ENCODE measurements at regions not wholly inside any gene's neighbourhood (a gene's known extent, or its start where the extent isn't known, plus 50 kb on each side); places are given as distances from the start of the nearest gene placed in this dataset.

DNA sequence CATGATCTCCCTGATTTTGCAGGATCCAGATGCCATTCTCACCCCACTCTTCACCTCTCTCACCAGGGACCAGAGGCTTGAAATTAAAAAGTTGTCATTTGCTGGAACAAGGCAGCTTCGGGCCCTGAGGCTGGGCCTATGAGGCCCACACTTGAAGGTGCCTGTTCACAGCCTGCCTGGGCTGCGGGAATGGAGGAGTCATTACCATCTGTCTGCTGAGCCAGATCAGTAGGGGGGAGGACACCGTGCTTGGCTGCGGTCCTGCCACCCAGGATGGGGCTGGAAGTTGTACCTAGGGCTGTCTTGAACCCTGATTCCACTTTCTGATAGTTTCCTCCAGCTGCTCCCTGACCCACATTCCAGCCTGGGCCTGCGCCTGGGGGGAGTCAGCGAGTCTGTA, 208.3 kb upstream of the N4BP1 start:
- H3K9me3 ChIP-seq (ENCODE audit: control insufficient read depth, low read length, poor library complexity, severe bottlenecking), result no peaks in the 10 kb centered on the region
- H3K36me3 Mint-ChIP-seq (ENCODE audit: low read depth), result no peaks in the 10 kb centered on the region
- H3K27me3 Mint-ChIP-seq, result peaks cover 5% of the 10 kb centered on the region
- DNase-seq (no peak), ATAC-seq (no peak)
- no peak overlapping the region for H3K27ac Mint-ChIP-seq
- no peak overlapping the region for H3K4me3 Mint-ChIP-seq
- no peaks in the 10 kb centered on the region for H3K4me1 Mint-ChIP-seq

DNA sequence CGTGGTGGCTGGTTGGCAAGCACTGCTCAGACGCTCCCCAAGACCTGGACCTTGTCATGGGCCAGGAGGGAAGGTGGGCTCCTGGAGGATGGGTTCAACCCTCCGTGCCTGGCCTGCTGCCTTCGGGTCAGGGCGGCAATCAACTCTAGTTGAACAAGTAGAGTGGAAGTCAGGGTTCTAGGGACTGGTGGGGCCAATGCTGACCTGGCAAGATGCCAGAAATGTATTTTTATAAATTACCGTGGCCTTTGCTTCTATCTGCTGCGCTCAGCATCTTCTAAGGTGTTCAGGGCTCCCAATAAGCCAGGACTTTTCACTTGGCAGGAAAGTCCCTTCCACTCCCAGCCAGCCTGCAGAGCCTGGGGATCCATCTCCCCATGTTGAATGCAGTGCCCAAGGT, 207.1 kb upstream of the N4BP1 start:
- no peaks in the 10 kb centered on the region for H3K9me3 ChIP-seq (ENCODE audit: control insufficient read depth, low read length, poor library complexity, severe bottlenecking)
- Mint-ChIP-seq H3K27ac (no peak overlapping the region), H3K27me3 (peaks cover 15% of the 10 kb centered on the region), H3K4me3 (no peak overlapping the region), H3K4me1 (no peaks in the 10 kb centered on the region), H3K36me3 (ENCODE audit: low read depth) (no peaks in the 10 kb centered on the region)
- ATAC-seq (no peak), DNase-seq (no peak)

DNA sequence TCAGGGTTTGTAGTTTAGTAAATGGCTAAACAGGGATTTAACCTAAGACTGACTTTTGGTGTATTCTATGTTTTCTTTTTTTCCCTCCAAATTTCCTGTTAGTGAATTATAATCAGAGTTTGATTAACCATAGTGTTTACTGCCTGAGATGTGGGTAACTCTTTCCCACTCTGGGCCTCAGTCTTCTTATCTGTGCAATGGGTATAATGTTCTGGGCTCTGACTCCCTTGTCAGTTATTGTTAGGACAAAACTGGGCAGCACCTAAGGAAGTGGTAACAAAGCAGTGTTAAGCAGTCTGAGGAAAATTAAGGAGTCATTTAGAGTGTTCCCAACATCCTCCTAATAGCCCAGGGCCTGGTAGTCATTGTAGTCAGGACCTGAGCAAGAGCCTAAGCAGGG, 206.4 kb upstream of the N4BP1 start:
- no peak overlapping the region for H3K27ac Mint-ChIP-seq
- H3K36me3 Mint-ChIP-seq (ENCODE audit: low read depth), result peaks cover under 1% of the 10 kb centered on the region

DNA sequence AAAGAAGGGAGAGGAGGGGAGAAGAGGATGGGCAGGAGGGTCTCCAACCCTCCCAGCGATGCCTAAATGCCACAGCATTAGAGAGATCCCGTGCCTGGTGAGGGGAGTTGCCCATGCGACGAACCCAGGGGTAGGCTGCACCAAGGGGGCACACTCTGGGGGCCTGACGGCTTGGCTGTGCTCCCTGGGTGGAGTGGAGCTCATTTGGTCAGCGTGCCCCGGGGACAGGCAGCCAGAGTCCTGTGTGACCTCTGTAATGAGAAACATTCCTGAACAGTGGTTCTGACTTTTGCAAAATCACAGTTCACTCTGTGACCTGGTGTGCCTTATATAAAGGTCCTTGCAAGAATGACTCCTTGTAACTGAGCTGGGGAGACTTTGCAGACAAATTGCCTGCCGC, 205.0 kb upstream of the N4BP1 start:
- H3K4me3 Mint-ChIP-seq, result no peak overlapping the region
- H3K4me1 Mint-ChIP-seq, result no peaks in the 10 kb centered on the region
- H3K27ac Mint-ChIP-seq, result no peak overlapping the region
- H3K9me3 ChIP-seq (ENCODE audit: control insufficient read depth, low read length, poor library complexity, severe bottlenecking), result no peaks in the 10 kb centered on the region
- H3K36me3 Mint-ChIP-seq (ENCODE audit: low read depth), result peaks cover 2% of the 10 kb centered on the region
- DNase-seq (no peak), ATAC-seq (no peak)
- H3K27me3 Mint-ChIP-seq, result peaks cover 27% of the 10 kb centered on the region

More for the DNA sequence above, 206.4 kb upstream of the N4BP1 start:
- H3K27me3 Mint-ChIP-seq, result peaks cover 22% of the 10 kb centered on the region
- no peaks in the 10 kb centered on the region for H3K9me3 ChIP-seq (ENCODE audit: control insufficient read depth, low read length, poor library complexity, severe bottlenecking)
- no peaks in the 10 kb centered on the region for H3K4me1 Mint-ChIP-seq
- H3K4me3 Mint-ChIP-seq, result no peak overlapping the region
- ATAC-seq, result no peak
- DNase-seq, result no peak

DNA sequence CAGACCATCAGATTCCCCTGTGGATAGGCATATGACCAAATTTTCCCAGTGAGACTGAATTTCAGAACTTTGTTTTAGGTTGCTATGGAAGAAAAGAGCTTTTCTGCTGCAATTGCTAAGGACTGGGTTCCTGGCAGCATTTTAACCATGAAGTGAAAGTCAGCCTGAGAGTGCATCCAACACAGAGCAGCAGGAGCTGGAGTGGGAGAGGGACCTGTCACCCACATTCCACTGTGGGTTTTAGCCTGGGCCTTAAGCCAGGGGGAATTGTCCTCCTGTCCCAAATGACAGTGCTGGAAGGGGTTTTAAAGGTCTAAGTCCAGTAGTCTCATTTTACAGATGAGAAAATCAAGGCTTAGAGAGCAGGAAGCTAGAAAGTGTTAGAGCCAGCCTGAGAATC, 203.5 kb upstream of the N4BP1 start:
- no peaks in the 10 kb centered on the region for H3K9me3 ChIP-seq (ENCODE audit: control insufficient read depth, low read length, poor library complexity, severe bottlenecking)
- DNase-seq (no peak), ATAC-seq (no peak)
- Mint-ChIP-seq H3K4me3 (no peak overlapping the region), H3K4me1 (no peaks in the 10 kb centered on the region), H3K27me3 (peaks cover 30% of the 10 kb centered on the region), H3K36me3 (ENCODE audit: low read depth) (peaks cover 2% of the 10 kb centered on the region), H3K27ac (no peak overlapping the region)

GRCh38 chr16:48812856-48813255, 202.9 kb upstream of the N4BP1 start:
- H3K36me3 Mint-ChIP-seq (ENCODE audit: low read depth), result peaks cover 2% of the 10 kb centered on the region
- peaks cover 30% of the 10 kb centered on the region for H3K27me3 Mint-ChIP-seq
- H3K9me3 ChIP-seq (ENCODE audit: control insufficient read depth, low read length, poor library complexity, severe bottlenecking), result no peaks in the 10 kb centered on the region
- ATAC-seq (no peak), DNase-seq (no peak)
- no peak overlapping the region for H3K4me3 Mint-ChIP-seq
- no peak overlapping the region for H3K27ac Mint-ChIP-seq
- no peaks in the 10 kb centered on the region for H3K4me1 Mint-ChIP-seq

GRCh38 chr16:48811478-48811877, 201.5 kb upstream of the N4BP1 start:
- DNase-seq, result no peak
- peaks cover 30% of the 10 kb centered on the region for H3K27me3 Mint-ChIP-seq
- H3K36me3 Mint-ChIP-seq (ENCODE audit: low read depth), result peaks cover 2% of the 10 kb centered on the region
- no peak overlapping the region for H3K27ac Mint-ChIP-seq
- H3K9me3 ChIP-seq (ENCODE audit: control insufficient read depth, low read length, poor library complexity, severe bottlenecking), result no peaks in the 10 kb centered on the region
- no peak for ATAC-seq
- H3K4me3 Mint-ChIP-seq, result no peak overlapping the region
- H3K4me1 Mint-ChIP-seq, result no peaks in the 10 kb centered on the region

GRCh38 chr16:48810803-48811453, 200.9 kb upstream of the N4BP1 start:
- no peaks in the 10 kb centered on the region for H3K9me3 ChIP-seq (ENCODE audit: control insufficient read depth, low read length, poor library complexity, severe bottlenecking)
- Mint-ChIP-seq H3K27ac (no peak overlapping the region), H3K36me3 (ENCODE audit: low read depth) (peaks cover 2% of the 10 kb centered on the region), H3K4me1 (no peaks in the 10 kb centered on the region), H3K27me3 (peaks cover 30% of the 10 kb centered on the region), H3K4me3 (no peak overlapping the region)
- DNase-seq, result no peak
- ATAC-seq, result no peak

GRCh38 chr16:48810436-48810802, 200.4 kb upstream of the N4BP1 start:
- no peak overlapping the region for H3K27ac Mint-ChIP-seq
- no peak for ATAC-seq
- no peak for DNase-seq
- peaks cover 2% of the 10 kb centered on the region for H3K36me3 Mint-ChIP-seq (ENCODE audit: low read depth)
- no peaks in the 10 kb centered on the region for H3K9me3 ChIP-seq (ENCODE audit: control insufficient read depth, low read length, poor library complexity, severe bottlenecking)
- H3K4me3 Mint-ChIP-seq, result no peak overlapping the region
- peaks cover 30% of the 10 kb centered on the region for H3K27me3 Mint-ChIP-seq
- no peaks in the 10 kb centered on the region for H3K4me1 Mint-ChIP-seq

- no peaks in the 10 kb centered on the region for H3K27me3 Mint-ChIP-seq
- H3K4me3 Mint-ChIP-seq, result no peak overlapping the region
- no peaks in the 10 kb centered on the region for H3K9me3 ChIP-seq (ENCODE audit: control insufficient read depth, low read length, poor library complexity, severe bottlenecking)
- no peaks in the 10 kb centered on the region for H3K36me3 Mint-ChIP-seq (ENCODE audit: low read depth)
- ATAC-seq (no peak), DNase-seq (no peak)
- H3K4me1 Mint-ChIP-seq, result no peaks in the 10 kb centered on the region
- no peak overlapping the region for H3K27ac Mint-ChIP-seq
Measured at GRCh38 chr16:48790151-48790550, 180.2 kb upstream of the N4BP1 start.

DNA sequence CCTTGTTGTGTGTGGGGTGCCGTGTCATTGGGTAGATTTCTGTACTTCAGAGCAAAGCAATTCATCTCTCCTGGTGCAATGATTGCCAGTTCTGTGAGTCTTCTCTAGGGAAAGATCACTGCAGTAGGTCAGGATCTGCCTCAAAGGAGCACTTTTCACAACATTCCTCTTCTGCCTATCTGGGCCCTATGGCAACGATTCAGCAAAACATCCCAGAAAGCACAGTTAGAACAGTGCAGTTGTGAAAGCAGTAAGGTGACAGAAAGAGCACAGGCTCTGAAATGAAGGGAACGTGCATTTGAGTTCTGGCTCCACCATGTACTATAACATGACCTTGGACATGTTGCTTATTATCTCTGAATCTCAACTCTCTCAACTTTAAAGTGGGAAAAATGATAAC, 178.5 kb upstream of the N4BP1 start:
- H3K27me3 Mint-ChIP-seq, result no peaks in the 10 kb centered on the region

GRCh38 chr16:48745541-48745940, 135.6 kb upstream of the N4BP1 start:
- ATAC-seq, result no peak

More for the DNA sequence above, 178.5 kb upstream of the N4BP1 start:
- no peaks in the 10 kb centered on the region for H3K9me3 ChIP-seq (ENCODE audit: control insufficient read depth, low read length, poor library complexity, severe bottlenecking)
- no peak for ATAC-seq
- Mint-ChIP-seq H3K4me1 (no peaks in the 10 kb centered on the region), H3K36me3 (ENCODE audit: low read depth) (no peaks in the 10 kb centered on the region), H3K27ac (no peak overlapping the region), H3K4me3 (no peak overlapping the region)
- DNase-seq, result no peak

DNA sequence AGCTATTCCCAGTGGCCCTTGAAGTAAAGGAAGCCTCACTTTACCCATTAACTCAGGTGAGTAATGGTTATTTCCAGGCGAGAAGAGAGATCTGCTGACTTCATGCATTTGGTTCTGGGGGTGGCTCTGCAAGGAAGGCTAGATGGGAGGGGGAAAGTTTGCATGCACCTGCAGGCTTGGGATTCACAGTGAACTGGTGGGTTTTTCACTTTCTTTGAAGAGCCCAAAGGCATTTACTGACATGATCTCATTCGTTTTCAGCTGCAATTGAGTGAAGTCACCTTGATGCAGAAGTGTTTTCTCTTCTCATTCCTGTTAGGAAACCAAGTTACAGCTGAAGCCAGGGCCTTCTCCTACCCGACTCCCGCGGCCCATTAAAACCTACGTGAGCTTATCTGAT, 131.0 kb upstream of the N4BP1 start:
- DNase-seq, result no peak
- Mint-ChIP-seq H3K4me3 (no peak overlapping the region), H3K27me3 (no peaks in the 10 kb centered on the region), H3K27ac (no peak overlapping the region), H3K4me1 (no peaks in the 10 kb centered on the region), H3K36me3 (ENCODE audit: low read depth) (no peaks in the 10 kb centered on the region)
- ATAC-seq, result no peak
- no peaks in the 10 kb centered on the region for H3K9me3 ChIP-seq (ENCODE audit: control insufficient read depth, low read length, poor library complexity, severe bottlenecking)

More at GRCh38 chr16:48745541-48745940, 135.6 kb upstream of the N4BP1 start:
- no peaks in the 10 kb centered on the region for H3K9me3 ChIP-seq (ENCODE audit: control insufficient read depth, low read length, poor library complexity, severe bottlenecking)
- no peaks in the 10 kb centered on the region for H3K27me3 Mint-ChIP-seq
- no peak overlapping the region for H3K27ac Mint-ChIP-seq
- H3K4me1 Mint-ChIP-seq, result no peaks in the 10 kb centered on the region
- H3K4me3 Mint-ChIP-seq, result no peak overlapping the region
- no peaks in the 10 kb centered on the region for H3K36me3 Mint-ChIP-seq (ENCODE audit: low read depth)
- DNase-seq, result no peak

GRCh38 chr16:48734220-48734619, 124.2 kb upstream of the N4BP1 start:
- ATAC-seq, result no peak
- no peak overlapping the region for H3K27ac Mint-ChIP-seq
- H3K9me3 ChIP-seq (ENCODE audit: control insufficient read depth, low read length, poor library complexity, severe bottlenecking), result no peaks in the 10 kb centered on the region
- DNase-seq, result no peak
- no peaks in the 10 kb centered on the region for H3K27me3 Mint-ChIP-seq
- H3K4me3 Mint-ChIP-seq, result no peak overlapping the region
- H3K36me3 Mint-ChIP-seq (ENCODE audit: low read depth), result no peaks in the 10 kb centered on the region
- no peaks in the 10 kb centered on the region for H3K4me1 Mint-ChIP-seq
